ENCODE measurements at regions not wholly inside any gene's neighbourhood (a gene's known extent, or its start where the extent isn't known, plus 50 kb on each side); places are given as distances from the start of the nearest gene placed in this dataset.

- TF ChIP-seq, protein P1, sequence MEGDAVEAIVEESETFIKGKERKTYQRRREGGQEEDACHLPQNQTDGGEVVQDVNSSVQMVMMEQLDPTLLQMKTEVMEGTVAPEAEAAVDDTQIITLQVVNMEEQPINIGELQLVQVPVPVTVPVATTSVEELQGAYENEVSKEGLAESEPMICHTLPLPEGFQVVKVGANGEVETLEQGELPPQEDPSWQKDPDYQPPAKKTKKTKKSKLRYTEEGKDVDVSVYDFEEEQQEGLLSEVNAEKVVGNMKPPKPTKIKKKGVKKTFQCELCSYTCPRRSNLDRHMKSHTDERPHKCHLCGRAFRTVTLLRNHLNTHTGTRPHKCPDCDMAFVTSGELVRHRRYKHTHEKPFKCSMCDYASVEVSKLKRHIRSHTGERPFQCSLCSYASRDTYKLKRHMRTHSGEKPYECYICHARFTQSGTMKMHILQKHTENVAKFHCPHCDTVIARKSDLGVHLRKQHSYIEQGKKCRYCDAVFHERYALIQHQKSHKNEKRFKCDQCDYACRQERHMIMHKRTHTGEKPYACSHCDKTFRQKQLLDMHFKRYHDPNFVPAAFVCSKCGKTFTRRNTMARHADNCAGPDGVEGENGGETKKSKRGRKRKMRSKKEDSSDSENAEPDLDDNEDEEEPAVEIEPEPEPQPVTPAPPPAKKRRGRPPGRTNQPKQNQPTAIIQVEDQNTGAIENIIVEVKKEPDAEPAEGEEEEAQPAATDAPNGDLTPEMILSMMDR (IDR thresholded peaks at IDR 0.05; ENCODE audit: low read depth, low read length, missing control alignments) = no peak
- H3K4me3 ChIP-seq (ENCODE audit: low read depth, low read length) = no peak overlapping the region
- in situ Hi-C loops (cut with HindIII; ENCODE audit: low sequenced_read_pairs) = no loop called here
- no peak for DNase-seq (ENCODE audit: low read depth)
These were observed 454.1 kb upstream of the SALL3 start for GRCh38 chr18:78525366-78526111.

- DNase-seq (ENCODE audit: low read depth) = no peak
- TF ChIP-seq, protein P1 (IDR thresholded peaks at IDR 0.05; ENCODE audit: low read depth, low read length, missing control alignments) = no peak
- in situ Hi-C loops (cut with HindIII; ENCODE audit: low sequenced_read_pairs) = no loop called here
- no peak overlapping the region for H3K4me3 ChIP-seq (ENCODE audit: low read depth, low read length)
These were observed 453.3 kb upstream of the SALL3 start for GRCh38 chr18:78526275-78526674.

DNA sequence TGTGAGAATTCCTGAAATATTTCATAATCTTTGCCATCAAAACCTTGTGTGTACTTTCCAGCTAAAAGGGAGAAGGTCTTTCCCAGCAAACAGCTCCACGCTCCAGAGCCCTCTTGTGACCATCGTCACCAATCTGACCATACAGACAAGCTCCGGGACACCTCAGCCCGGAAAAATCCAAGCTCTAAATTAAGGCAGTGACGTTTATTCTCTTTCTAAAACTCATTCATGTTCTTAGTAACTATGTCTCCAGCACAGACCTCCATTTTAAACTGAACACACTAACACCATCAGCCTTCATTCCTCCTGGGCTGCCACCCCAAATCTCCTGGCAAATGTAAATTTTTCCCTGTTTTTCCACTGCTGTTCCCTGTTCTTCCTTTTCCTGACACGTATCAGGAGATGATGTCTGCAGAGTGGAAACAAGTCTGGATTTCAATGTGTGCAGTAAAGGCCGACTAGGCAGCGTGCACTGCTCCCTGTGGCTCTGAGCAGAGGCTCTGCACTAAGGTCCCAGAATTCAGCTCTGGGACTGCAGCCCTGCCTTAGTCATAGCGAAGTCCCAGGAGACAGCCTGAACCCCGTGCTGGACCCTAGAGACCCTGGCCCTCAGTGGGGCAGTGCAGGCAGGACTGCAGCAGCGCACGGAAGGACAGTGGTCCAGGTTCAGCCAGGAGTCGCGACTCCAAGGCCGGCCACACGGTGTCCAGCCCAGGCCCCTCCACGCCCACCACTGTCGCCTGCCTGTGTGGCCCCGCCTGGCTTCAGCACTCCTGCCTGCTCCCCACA lies 452.5 kb upstream of the SALL3 start:
- TF ChIP-seq, protein P1 (IDR thresholded peaks at IDR 0.05; ENCODE audit: low read depth, low read length, missing control alignments) = no peak
- in situ Hi-C loops (cut with HindIII; ENCODE audit: low sequenced_read_pairs) = no loop called here
- DNase-seq (ENCODE audit: low read depth) = no peak
- no peak overlapping the region for H3K4me3 ChIP-seq (ENCODE audit: low read depth, low read length)

GRCh38 chr18:78527984-78528383 lies 451.6 kb upstream of the SALL3 start:
- TF ChIP-seq, protein P1 (IDR thresholded peaks at IDR 0.05; ENCODE audit: low read depth, low read length, missing control alignments) = no peak
- no peak for DNase-seq (ENCODE audit: low read depth)
- in situ Hi-C loops (cut with HindIII; ENCODE audit: low sequenced_read_pairs) = no loop called here
- H3K4me3 ChIP-seq (ENCODE audit: low read depth, low read length) = no peak overlapping the region

DNA sequence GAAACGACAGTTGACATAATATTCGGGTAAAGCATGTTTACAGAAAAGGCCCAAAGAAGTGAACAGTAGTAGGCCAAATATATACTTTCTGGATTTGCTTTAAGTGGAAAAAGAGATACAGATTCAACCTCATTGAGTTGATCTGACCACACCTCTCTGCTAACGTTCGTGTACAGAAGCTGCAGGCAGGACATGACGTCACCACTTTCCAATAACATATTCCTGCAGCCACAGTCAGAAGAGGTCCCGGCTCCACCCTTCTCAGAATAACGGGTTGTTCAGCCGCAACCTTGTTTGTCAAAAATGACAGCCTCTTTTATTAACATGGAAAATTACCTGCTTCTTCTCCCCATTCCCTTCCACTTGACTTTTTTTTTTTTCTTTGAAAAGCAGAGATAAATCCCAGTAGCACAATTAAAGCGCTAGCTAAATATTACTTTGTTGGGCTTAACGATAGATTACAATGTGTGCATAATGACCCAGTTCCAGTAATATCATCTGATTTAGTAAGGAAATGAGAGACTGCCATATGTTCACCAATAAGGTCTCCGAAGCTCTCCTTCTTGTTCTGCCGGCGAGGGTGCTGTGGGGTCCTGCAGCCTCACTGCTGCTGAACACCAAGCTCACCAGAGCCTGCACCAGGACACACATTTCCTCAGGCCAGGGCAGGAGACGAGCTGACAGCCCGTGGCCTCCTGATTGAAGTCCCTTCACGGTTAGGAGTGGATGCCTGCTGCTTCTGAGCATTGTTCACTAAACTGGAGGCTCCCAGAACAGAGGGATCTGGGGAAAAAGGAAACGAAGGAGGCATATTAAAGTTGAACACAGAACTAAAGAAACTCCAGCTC lies 451.0 kb upstream of the SALL3 start:
- TF ChIP-seq, protein P1 (IDR thresholded peaks at IDR 0.05; ENCODE audit: low read depth, low read length, missing control alignments) = no peak
- in situ Hi-C loops (cut with HindIII; ENCODE audit: low sequenced_read_pairs) = no loop called here
- H3K4me3 ChIP-seq (ENCODE audit: low read depth, low read length) = no peak overlapping the region
- DNase-seq (ENCODE audit: low read depth) = no peak

GRCh38 chr18:78531637-78532036 lies 448.0 kb upstream of the SALL3 start:
- TF ChIP-seq, protein P1 (IDR thresholded peaks at IDR 0.05; ENCODE audit: low read depth, low read length, missing control alignments) = no peak
- no peak overlapping the region for H3K4me3 ChIP-seq (ENCODE audit: low read depth, low read length)
- in situ Hi-C loops (cut with HindIII; ENCODE audit: low sequenced_read_pairs) = no loop called here
- DNase-seq (ENCODE audit: low read depth) = no peak

Data from astrocyte of the cerebellum (primary cell).